ENCODE measurements at regions not wholly inside any gene's neighbourhood (a gene's known extent, or its start where the extent isn't known, plus 50 kb on each side); places are given as distances from the start of the nearest gene placed in this dataset.

- Mint-ChIP-seq H3K27me3 (peaks cover 1 to 9% of the 10 kb centered on the region in 2 donors), H3K4me1 (no peaks in the 10 kb centered on the region), H3K9me3 (no peaks in the 10 kb centered on the region), H3K36me3 (no peaks in the 10 kb centered on the region), H3K27ac (no peak overlapping the region), H3K4me3 (no peak overlapping the region)
- Histone ChIP-seq H3K27ac (ENCODE audit: low read depth, low read length) (no peak overlapping the region), H3K27me3 (ENCODE audit: insufficient read depth, low read length) (no peaks in the 10 kb centered on the region), H3K9me3 (ENCODE audit: control insufficient read depth in 1 of 2, low read length in 2 of 2) (no peaks in the 10 kb centered on the region), H3K4me3 (ENCODE audit: low read length in 2 of 2) (no peak overlapping the region), H3K36me3 (ENCODE audit: insufficient read depth, low read length) (no peaks in the 10 kb centered on the region), H3K4me1 (ENCODE audit: insufficient read depth, low read length) (no peaks in the 10 kb centered on the region)
- no peak for DNase-seq
- ChIA-PET POLR2A (ENCODE audit: partially characterized antibody) (no interaction called here), CTCF (ENCODE audit: partially characterized antibody) (no interaction called here)
- intact Hi-C loops (cut with micrococcal nuclease): no loop called here
Observed at GRCh38 chr17:33942414-33942813, 312.7 kb upstream of the CCL2 start.

GRCh38 chr17:33944412-33944811, 310.7 kb upstream of the CCL2 start:
- Mint-ChIP-seq H3K4me1 (no peaks in the 10 kb centered on the region), H3K27ac (no peak overlapping the region), H3K9me3 (no peaks in the 10 kb centered on the region), H3K27me3 (peaks cover 1 to 9% of the 10 kb centered on the region in 2 donors), H3K36me3 (no peaks in the 10 kb centered on the region), H3K4me3 (no peak overlapping the region)
- no peaks in the 10 kb centered on the region for H3K9me3 ChIP-seq (ENCODE audit: control insufficient read depth in 1 of 2, low read length in 2 of 2)
- no peaks in the 10 kb centered on the region for H3K27me3 ChIP-seq (ENCODE audit: insufficient read depth, low read length)
- no peak for DNase-seq
- no peaks in the 10 kb centered on the region for H3K4me1 ChIP-seq (ENCODE audit: insufficient read depth, low read length)
- no peak overlapping the region for H3K4me3 ChIP-seq (ENCODE audit: low read length in 2 of 2)
- ChIA-PET CTCF (ENCODE audit: partially characterized antibody) (no interaction called here), POLR2A (ENCODE audit: partially characterized antibody) (no interaction called here)
- intact Hi-C loops (cut with micrococcal nuclease): no loop called here
- no peak overlapping the region for H3K27ac ChIP-seq (ENCODE audit: low read depth, low read length)
- no peaks in the 10 kb centered on the region for H3K36me3 ChIP-seq (ENCODE audit: insufficient read depth, low read length)

- no peaks in the 10 kb centered on the region for H3K36me3 Mint-ChIP-seq
- intact Hi-C loops (cut with micrococcal nuclease): no loop called here
- H3K4me3 ChIP-seq (ENCODE audit: low read length in 2 of 2): no peak overlapping the region
- H3K27ac Mint-ChIP-seq: no peak overlapping the region
- no peak for DNase-seq
- H3K27ac ChIP-seq (ENCODE audit: low read depth, low read length): no peak overlapping the region
- H3K36me3 ChIP-seq (ENCODE audit: insufficient read depth, low read length): no peaks in the 10 kb centered on the region
- no peaks in the 10 kb centered on the region for H3K9me3 Mint-ChIP-seq
- H3K27me3 Mint-ChIP-seq: peaks cover 1 to 9% of the 10 kb centered on the region in 2 donors
- H3K4me3 Mint-ChIP-seq: no peak overlapping the region
- no peaks in the 10 kb centered on the region for H3K27me3 ChIP-seq (ENCODE audit: insufficient read depth, low read length)
- POLR2A ChIA-PET (ENCODE audit: partially characterized antibody): no interaction called here
- CTCF ChIA-PET (ENCODE audit: partially characterized antibody): no interaction called here
- no peaks in the 10 kb centered on the region for H3K4me1 ChIP-seq (ENCODE audit: insufficient read depth, low read length)
- H3K4me1 Mint-ChIP-seq: no peaks in the 10 kb centered on the region
- H3K9me3 ChIP-seq (ENCODE audit: control insufficient read depth in 1 of 2, low read length in 2 of 2): no peaks in the 10 kb centered on the region
Observed at GRCh38 chr17:33944826-33945225, 310.3 kb upstream of the CCL2 start.

- H3K27me3 Mint-ChIP-seq: peaks cover 0 to 6% of the 10 kb centered on the region in 2 donors
- H3K4me3 ChIP-seq (ENCODE audit: low read length in 2 of 2): no peak overlapping the region
- DNase-seq: no peak
- no peaks in the 10 kb centered on the region for H3K36me3 ChIP-seq (ENCODE audit: insufficient read depth, low read length)
- no peak overlapping the region for H3K27ac ChIP-seq (ENCODE audit: low read depth, low read length)
- no peaks in the 10 kb centered on the region for H3K9me3 Mint-ChIP-seq
- no peaks in the 10 kb centered on the region for H3K4me1 ChIP-seq (ENCODE audit: insufficient read depth, low read length)
- POLR2A ChIA-PET (ENCODE audit: partially characterized antibody): no interaction called here
- H3K4me1 Mint-ChIP-seq: no peaks in the 10 kb centered on the region
- no peaks in the 10 kb centered on the region for H3K27me3 ChIP-seq (ENCODE audit: insufficient read depth, low read length)
- intact Hi-C loops (cut with micrococcal nuclease): no loop called here
- H3K4me3 Mint-ChIP-seq: no peak overlapping the region
- CTCF ChIA-PET (ENCODE audit: partially characterized antibody): no interaction called here
- no peak overlapping the region for H3K27ac Mint-ChIP-seq
- H3K36me3 Mint-ChIP-seq: no peaks in the 10 kb centered on the region
- no peaks in the 10 kb centered on the region for H3K9me3 ChIP-seq (ENCODE audit: control insufficient read depth in 1 of 2, low read length in 2 of 2)
Observed at GRCh38 chr17:33945646-33946546, 309.2 kb upstream of the CCL2 start.

- Histone ChIP-seq H3K36me3 (ENCODE audit: insufficient read depth, low read length) (no peaks in the 10 kb centered on the region), H3K27ac (ENCODE audit: low read depth, low read length) (no peak overlapping the region), H3K4me3 (ENCODE audit: low read length in 2 of 2) (no peak overlapping the region), H3K4me1 (ENCODE audit: insufficient read depth, low read length) (no peaks in the 10 kb centered on the region), H3K9me3 (ENCODE audit: control insufficient read depth in 1 of 2, low read length in 2 of 2) (no peaks in the 10 kb centered on the region), H3K27me3 (ENCODE audit: insufficient read depth, low read length) (no peaks in the 10 kb centered on the region)
- ChIA-PET POLR2A (ENCODE audit: partially characterized antibody) (no interaction called here), CTCF (ENCODE audit: partially characterized antibody) (no interaction called here)
- intact Hi-C loops (cut with micrococcal nuclease): no loop called here
- no peak overlapping the region for H3K4me3 Mint-ChIP-seq
- H3K36me3 Mint-ChIP-seq: no peaks in the 10 kb centered on the region
- H3K27ac Mint-ChIP-seq: no peak overlapping the region
- peaks cover 0 to 5% of the 10 kb centered on the region in 2 donors for H3K27me3 Mint-ChIP-seq
- H3K9me3 Mint-ChIP-seq: no peaks in the 10 kb centered on the region
- no peaks in the 10 kb centered on the region for H3K4me1 Mint-ChIP-seq
- no peak for DNase-seq
Observed at GRCh38 chr17:33947762-33948161, 307.3 kb upstream of the CCL2 start.

GRCh38 chr17:33948309-33948708, 306.8 kb upstream of the CCL2 start:
- CTCF ChIA-PET (ENCODE audit: partially characterized antibody): no interaction called here
- peaks cover 0 to 5% of the 10 kb centered on the region in 2 donors for H3K27me3 Mint-ChIP-seq
- no peaks in the 10 kb centered on the region for H3K4me1 Mint-ChIP-seq

GRCh38 chr17:33949100-33949499, 306.0 kb upstream of the CCL2 start:
- no peaks in the 10 kb centered on the region for H3K27me3 ChIP-seq (ENCODE audit: insufficient read depth, low read length)
- Mint-ChIP-seq H3K4me3 (no peak overlapping the region), H3K27me3 (peaks cover 0 to 5% of the 10 kb centered on the region in 2 donors), H3K4me1 (no peaks in the 10 kb centered on the region), H3K9me3 (no peaks in the 10 kb centered on the region), H3K27ac (no peak overlapping the region), H3K36me3 (no peaks in the 10 kb centered on the region)
- H3K4me1 ChIP-seq (ENCODE audit: insufficient read depth, low read length): no peaks in the 10 kb centered on the region
- DNase-seq: no peak
- H3K36me3 ChIP-seq (ENCODE audit: insufficient read depth, low read length): no peaks in the 10 kb centered on the region
- H3K27ac ChIP-seq (ENCODE audit: low read depth, low read length): no peak overlapping the region
- POLR2A ChIA-PET (ENCODE audit: partially characterized antibody): no interaction called here
- intact Hi-C loops (cut with micrococcal nuclease): no loop called here
- H3K4me3 ChIP-seq (ENCODE audit: low read length in 2 of 2): no peak overlapping the region
- H3K9me3 ChIP-seq (ENCODE audit: control insufficient read depth in 1 of 2, low read length in 2 of 2): no peaks in the 10 kb centered on the region
- CTCF ChIA-PET (ENCODE audit: partially characterized antibody): no interaction called here

More at GRCh38 chr17:33948309-33948708, 306.8 kb upstream of the CCL2 start:
- intact Hi-C loops (cut with micrococcal nuclease): no loop called here
- Mint-ChIP-seq H3K9me3 (no peaks in the 10 kb centered on the region), H3K4me3 (no peak overlapping the region), H3K27ac (no peak overlapping the region), H3K36me3 (no peaks in the 10 kb centered on the region)
- H3K9me3 ChIP-seq (ENCODE audit: control insufficient read depth in 1 of 2, low read length in 2 of 2): no peaks in the 10 kb centered on the region
- H3K4me1 ChIP-seq (ENCODE audit: insufficient read depth, low read length): no peaks in the 10 kb centered on the region
- H3K27me3 ChIP-seq (ENCODE audit: insufficient read depth, low read length): no peaks in the 10 kb centered on the region
- no peak overlapping the region for H3K27ac ChIP-seq (ENCODE audit: low read depth, low read length)
- no peak overlapping the region for H3K4me3 ChIP-seq (ENCODE audit: low read length in 2 of 2)
- H3K36me3 ChIP-seq (ENCODE audit: insufficient read depth, low read length): no peaks in the 10 kb centered on the region
- POLR2A ChIA-PET (ENCODE audit: partially characterized antibody): no interaction called here
- DNase-seq: no peak

Measured in CD4-positive, alpha-beta memory T cell (primary cell).